Lower lobe of right lung (tissue), 2 donors: ENCODE measurements at regions not wholly inside any gene's neighbourhood (a gene's known extent, or its start where the extent isn't known, plus 50 kb on each side); places are given as distances from the start of the nearest gene placed in this dataset.
"Not testable (repeated sequence)": the region's sequence is repeated elsewhere in the genome, so short reads cannot be mapped to it uniquely, and the experiment has no call there.

Experiments
- ATAC-seq, 2 donors: fragments of 200-7000 bp; cut with Tn5 transposase; one replicate each; pipeline ENCODE4 v1.9.1; 2020 to 2022; ENCODE audit warnings: mild to moderate bottlenecking in 2 of 2, moderate library complexity in 2 of 2
- DNase-seq: peaks from one replicate; pipeline ENCODE4 v3.0.0-alpha.2; 2020
- H3K27ac ChIP-seq: fragments of 200-600 bp; one replicate; pipeline ENCODE4 v1.8.0; 2022
- H3K27me3 ChIP-seq: fragments of 200-600 bp; one replicate; pipeline ENCODE4 v1.8.0; 2022; ENCODE audit warnings: low read depth
- H3K36me3 ChIP-seq: fragments of 200-600 bp; one replicate; pipeline ENCODE4 v1.8.0; 2022; ENCODE audit warnings: mild to moderate bottlenecking
- H3K4me1 ChIP-seq: fragments of 200-600 bp; one replicate; pipeline ENCODE4 v1.8.0; 2022
- H3K4me3 ChIP-seq: fragments of 200-600 bp; one replicate; pipeline ENCODE4 v1.8.0; 2022; ENCODE audit warnings: mild to moderate bottlenecking
- H3K9me3 ChIP-seq: fragments of 200-600 bp; one replicate; pipeline ENCODE4 v1.8.0; 2022
- CTCF ChIP-seq: fragments of 200-600 bp; IDR thresholded peaks from one replicate; pipeline ENCODE4 v1.8.0; 2022; ENCODE audit warnings: antibody characterized with exemption, mild to moderate bottlenecking
- intact Hi-C: fragments of 100-400 bp; cut with DNase I; formaldehyde crosslinking; loops from one replicate; pipeline ENCODE4 v1.11.0; 2022
- donor health status: DM: no; HTN: yes; CAD: no; lungs with severe emphysema.

- ATAC-seq (no peak), DNase-seq (no peak)
- Histone ChIP-seq H3K27ac (no peak overlapping the region), H3K27me3 (no peaks in the 10 kb centered on the region), H3K9me3 (no peaks in the 10 kb centered on the region), H3K4me3 (no peak overlapping the region), H3K36me3 (no peaks in the 10 kb centered on the region), H3K4me1 (no peaks in the 10 kb centered on the region)
- intact Hi-C loops: no loop called here
- TF ChIP-seq CTCF: no peak
Measured at GRCh38 chr1:148373192-148373925, 109.7 kb downstream of the PPIAL4G start.

- no peak for ATAC-seq
- DNase-seq: no peak
- H3K27ac ChIP-seq: no peak overlapping the region
Measured at GRCh38 chr1:148372731-148373130, 110.4 kb downstream of the PPIAL4G start.

GRCh38 chr1:148372051-148372726 is 110.9 kb downstream of the PPIAL4G start:
- DNase-seq, H3K4me1 ChIP-seq, H3K4me3 ChIP-seq, H3K9me3 ChIP-seq, H3K36me3 ChIP-seq, intact Hi-C loops, H3K27ac ChIP-seq, H3K27me3 ChIP-seq: not testable (repeated sequence)
- ATAC-seq: peak in 1 of 2 donors; percentile 29

More at GRCh38 chr1:148372731-148373130, 110.4 kb downstream of the PPIAL4G start:
- no peak for TF ChIP-seq CTCF
- H3K4me1 ChIP-seq: no peaks in the 10 kb centered on the region
- no peak overlapping the region for H3K4me3 ChIP-seq
- intact Hi-C loops: no loop called here
- no peaks in the 10 kb centered on the region for H3K9me3 ChIP-seq
- no peaks in the 10 kb centered on the region for H3K36me3 ChIP-seq
- H3K27me3 ChIP-seq: no peaks in the 10 kb centered on the region

GRCh38 chr1:148371551-148371994 is 111.5 kb downstream of the PPIAL4G start:
- DNase-seq, H3K36me3 ChIP-seq, H3K4me1 ChIP-seq, H3K4me3 ChIP-seq, H3K27me3 ChIP-seq, intact Hi-C loops, H3K9me3 ChIP-seq, H3K27ac ChIP-seq: not testable (repeated sequence)
- ATAC-seq: peak; percentile 95 to 98
- TF ChIP-seq CTCF: peak; percentile 70

- H3K27ac ChIP-seq, H3K36me3 ChIP-seq, intact Hi-C loops, H3K27me3 ChIP-seq, DNase-seq, H3K4me1 ChIP-seq, ATAC-seq, H3K4me3 ChIP-seq, H3K9me3 ChIP-seq: not testable (repeated sequence)
Measured at GRCh38 chr1:148370661-148371060, 112.4 kb downstream of the PPIAL4G start.

- no peaks in the 10 kb centered on the region for H3K9me3 ChIP-seq
- H3K4me3 ChIP-seq: no peak overlapping the region
- no peaks in the 10 kb centered on the region for H3K4me1 ChIP-seq
- ATAC-seq (no peak), DNase-seq (no peak)
- intact Hi-C loops: no loop called here
- no peaks in the 10 kb centered on the region for H3K36me3 ChIP-seq
- H3K27ac ChIP-seq: no peak overlapping the region
- H3K27me3 ChIP-seq: peaks cover 3% of the 10 kb centered on the region
- TF ChIP-seq CTCF: no peak
Measured at GRCh38 chr1:148367596-148367995, 115.5 kb downstream of the PPIAL4G start.

- DNase-seq, intact Hi-C loops, H3K9me3 ChIP-seq, ATAC-seq, H3K27ac ChIP-seq, H3K36me3 ChIP-seq, H3K4me3 ChIP-seq: not testable (repeated sequence)
- Histone ChIP-seq H3K4me1 (peaks cover 11% of the 10 kb centered on the region), H3K27me3 (peaks cover 14% of the 10 kb centered on the region)
Measured at GRCh38 chr1:148366136-148366753, 116.9 kb downstream of the PPIAL4G start.

- Histone ChIP-seq H3K4me1 (peaks cover 16% of the 10 kb centered on the region), H3K27me3 (peaks cover 24% of the 10 kb centered on the region)
- H3K36me3 ChIP-seq, ATAC-seq, H3K9me3 ChIP-seq, H3K27ac ChIP-seq, H3K4me3 ChIP-seq, intact Hi-C loops, DNase-seq: not testable (repeated sequence)
Measured at GRCh38 chr1:148365151-148365550, 118.0 kb downstream of the PPIAL4G start.

GRCh38 chr1:148363979-148364378 is 119.1 kb downstream of the PPIAL4G start:
- H3K4me3 ChIP-seq, ATAC-seq, H3K9me3 ChIP-seq, DNase-seq, intact Hi-C loops, H3K36me3 ChIP-seq, H3K27ac ChIP-seq: not testable (repeated sequence)
- H3K4me1 ChIP-seq: peaks cover 16% of the 10 kb centered on the region
- H3K27me3 ChIP-seq: peaks cover 34% of the 10 kb centered on the region
